ENCODE measurements at regions not wholly inside any gene's neighbourhood (a gene's known extent, or its start where the extent isn't known, plus 50 kb on each side); places are given as distances from the start of the nearest gene placed in this dataset.

GRCh38 chr4:24114444-24114843 is 224.6 kb upstream of the PPARGC1A start:
- H3K27ac Mint-ChIP-seq, result no peak overlapping the region
- H3K9me3 Mint-ChIP-seq, result peaks cover 4 to 6% of the 10 kb centered on the region in 2 donors

GRCh38 chr4:24112466-24112865 is 222.6 kb upstream of the PPARGC1A start:
- Mint-ChIP-seq H3K27ac (no peak overlapping the region), H3K9me3 (peaks cover 4 to 10% of the 10 kb centered on the region in 2 donors), H3K36me3 (no peaks in the 10 kb centered on the region)
- no peak for ATAC-seq
- DNase-seq (ENCODE audit: low spot score in 2 of 2), result no peak

More at GRCh38 chr4:24114444-24114843, 224.6 kb upstream of the PPARGC1A start:
- DNase-seq (ENCODE audit: low spot score in 2 of 2) (no peak), ATAC-seq (no peak)
- no peaks in the 10 kb centered on the region for H3K36me3 Mint-ChIP-seq

GRCh38 chr4:24108567-24108966 is 218.7 kb upstream of the PPARGC1A start:
- Mint-ChIP-seq H3K9me3 (peaks cover 5 to 8% of the 10 kb centered on the region in 2 donors), H3K27ac (no peak overlapping the region), H3K36me3 (no peaks in the 10 kb centered on the region)
- no peak for ATAC-seq
- no peak for DNase-seq (ENCODE audit: low spot score in 2 of 2)

DNA sequence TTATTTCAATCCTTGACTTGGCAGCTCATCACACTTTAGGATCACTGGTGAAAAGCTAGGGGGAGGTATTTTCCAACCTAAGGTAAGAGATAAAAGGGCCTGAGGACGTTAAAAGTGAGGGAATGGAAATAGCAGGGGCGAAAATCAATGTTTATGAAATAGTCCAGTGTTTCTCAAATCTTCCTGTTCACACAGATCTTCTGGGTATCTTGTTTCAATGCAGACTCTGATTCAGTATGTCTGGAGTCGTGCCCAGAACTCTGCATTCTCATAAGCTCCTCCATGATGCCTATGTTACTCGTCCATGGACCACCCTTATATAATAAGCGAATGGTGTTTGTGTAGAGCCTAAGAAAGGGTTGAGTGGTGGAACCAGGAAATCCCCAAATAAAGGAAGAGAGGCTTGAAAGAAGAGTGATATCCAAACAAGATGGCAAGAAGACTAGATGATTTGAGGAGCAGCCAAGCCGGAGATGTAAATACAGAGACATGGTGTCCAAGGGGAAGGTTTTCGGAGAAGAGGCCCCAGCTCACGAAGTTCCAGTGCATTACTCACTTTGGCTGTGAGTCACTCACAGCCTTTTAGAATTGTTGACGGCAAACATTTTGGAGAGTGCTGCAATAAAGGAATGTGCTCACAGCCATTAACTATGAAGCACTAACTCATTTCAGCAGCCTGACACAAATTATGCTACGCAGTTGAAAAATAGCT is 215.6 kb upstream of the PPARGC1A start:
- H3K27ac Mint-ChIP-seq, result no peak overlapping the region
- ATAC-seq, result no peak
- H3K9me3 Mint-ChIP-seq, result peaks cover 3 to 4% of the 10 kb centered on the region in 2 donors
- no peaks in the 10 kb centered on the region for H3K36me3 Mint-ChIP-seq
- no peak for DNase-seq (ENCODE audit: low spot score in 2 of 2)

GRCh38 chr4:24104158-24104565 is 214.3 kb upstream of the PPARGC1A start:
- ATAC-seq (no peak), DNase-seq (ENCODE audit: low spot score in 2 of 2) (no peak)
- Mint-ChIP-seq H3K36me3 (no peaks in the 10 kb centered on the region), H3K9me3 (peaks cover 3 to 4% of the 10 kb centered on the region in 2 donors), H3K27ac (no peak overlapping the region)

DNA sequence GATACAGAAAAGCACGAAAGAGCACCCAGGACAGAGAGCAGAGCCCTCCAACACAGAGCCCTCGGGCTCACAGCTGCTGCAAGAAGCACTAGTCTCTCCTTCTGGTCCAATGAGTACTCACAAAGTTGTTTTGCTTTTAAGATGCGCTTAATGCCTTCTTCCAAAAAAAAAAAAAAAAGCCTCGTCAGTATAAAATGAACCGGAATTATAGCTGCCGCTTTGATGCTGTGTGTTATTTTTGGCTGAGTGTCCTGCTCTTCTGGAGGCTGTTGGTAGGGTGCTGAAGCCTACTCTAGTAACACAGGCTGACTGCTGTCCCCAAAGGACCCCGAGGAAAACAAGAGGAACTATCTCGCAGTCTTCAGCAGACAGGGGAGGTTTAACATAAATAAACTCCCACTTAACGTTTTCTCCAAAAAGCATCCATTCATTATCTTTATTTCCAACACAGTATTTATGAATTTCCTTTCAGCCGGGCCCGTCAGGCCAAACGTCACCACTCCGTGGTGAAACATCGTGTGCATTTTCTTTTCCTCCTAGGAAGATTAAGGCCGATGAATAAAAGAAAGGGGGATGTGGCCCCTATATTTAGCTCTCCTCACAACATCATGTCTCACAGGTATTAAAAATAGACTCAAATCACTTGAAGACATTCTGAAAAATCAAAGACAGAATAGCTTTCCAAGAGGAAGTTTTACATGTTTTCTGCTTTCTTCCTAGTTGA is 213.7 kb upstream of the PPARGC1A start:
- H3K36me3 Mint-ChIP-seq, result no peaks in the 10 kb centered on the region
- peaks cover 2 to 3% of the 10 kb centered on the region in 2 donors for H3K9me3 Mint-ChIP-seq
- ATAC-seq (no peak), DNase-seq (ENCODE audit: low spot score in 2 of 2) (no peak)
- no peak overlapping the region for H3K27ac Mint-ChIP-seq

GRCh38 chr4:24102621-24103020 is 212.8 kb upstream of the PPARGC1A start:
- Mint-ChIP-seq H3K9me3 (peaks cover 0 to 3% of the 10 kb centered on the region in 2 donors), H3K27ac (no peak overlapping the region), H3K36me3 (no peaks in the 10 kb centered on the region)
- DNase-seq (ENCODE audit: low spot score in 2 of 2) (no peak), ATAC-seq (no peak)

- no peak for ATAC-seq
- no peak overlapping the region for H3K27ac Mint-ChIP-seq
Observed at GRCh38 chr4:24096603-24097002, 206.8 kb upstream of the PPARGC1A start.

DNA sequence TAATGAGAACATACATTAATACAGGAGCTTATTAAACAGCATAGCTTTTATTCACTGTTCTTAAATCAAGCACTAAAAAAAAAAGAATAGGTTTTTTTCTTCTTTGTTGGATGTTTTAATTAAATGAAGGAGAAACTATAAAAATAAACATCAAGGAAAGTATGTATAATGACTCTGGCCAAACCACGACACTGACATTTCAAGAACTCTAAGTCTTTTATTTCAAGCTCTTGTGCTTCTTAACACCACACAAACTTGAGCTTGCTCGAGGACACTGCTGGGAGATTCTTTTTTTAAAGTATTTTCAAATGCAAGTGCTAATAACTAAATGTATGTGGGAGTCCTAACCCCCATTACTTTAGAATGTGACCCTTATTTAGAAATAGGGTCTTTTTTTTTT is 204.9 kb upstream of the PPARGC1A start:
- Mint-ChIP-seq H3K36me3 (no peaks in the 10 kb centered on the region), H3K9me3 (peaks cover 0 to 7% of the 10 kb centered on the region in 2 donors), H3K27ac (no peak overlapping the region)
- DNase-seq (ENCODE audit: low spot score in 2 of 2) (no peak), ATAC-seq (no peak)

More at GRCh38 chr4:24096603-24097002, 206.8 kb upstream of the PPARGC1A start:
- no peak for DNase-seq (ENCODE audit: low spot score in 2 of 2)
- no peaks in the 10 kb centered on the region for H3K36me3 Mint-ChIP-seq
- peaks cover 0 to 7% of the 10 kb centered on the region in 2 donors for H3K9me3 Mint-ChIP-seq

- Mint-ChIP-seq H3K27ac (no peak overlapping the region), H3K36me3 (no peaks in the 10 kb centered on the region), H3K9me3 (peaks cover 0 to 7% of the 10 kb centered on the region in 2 donors)
- no peak for DNase-seq (ENCODE audit: low spot score in 2 of 2)
- no peak for ATAC-seq
Observed at GRCh38 chr4:24093446-24093845, 203.6 kb upstream of the PPARGC1A start.

- DNase-seq (ENCODE audit: low spot score in 2 of 2), result no peak
- no peak for ATAC-seq
- Mint-ChIP-seq H3K36me3 (no peaks in the 10 kb centered on the region), H3K27ac (no peak overlapping the region), H3K9me3 (peaks cover 0 to 7% of the 10 kb centered on the region in 2 donors)
Observed at GRCh38 chr4:24091639-24092233, 201.9 kb upstream of the PPARGC1A start.

GRCh38 chr4:24089851-24090534 is 200.1 kb upstream of the PPARGC1A start:
- ATAC-seq (no peak), DNase-seq (ENCODE audit: low spot score in 2 of 2) (no peak)
- Mint-ChIP-seq H3K9me3 (peaks cover 0 to 10% of the 10 kb centered on the region in 2 donors), H3K36me3 (no peaks in the 10 kb centered on the region), H3K27ac (no peak overlapping the region)

DNA sequence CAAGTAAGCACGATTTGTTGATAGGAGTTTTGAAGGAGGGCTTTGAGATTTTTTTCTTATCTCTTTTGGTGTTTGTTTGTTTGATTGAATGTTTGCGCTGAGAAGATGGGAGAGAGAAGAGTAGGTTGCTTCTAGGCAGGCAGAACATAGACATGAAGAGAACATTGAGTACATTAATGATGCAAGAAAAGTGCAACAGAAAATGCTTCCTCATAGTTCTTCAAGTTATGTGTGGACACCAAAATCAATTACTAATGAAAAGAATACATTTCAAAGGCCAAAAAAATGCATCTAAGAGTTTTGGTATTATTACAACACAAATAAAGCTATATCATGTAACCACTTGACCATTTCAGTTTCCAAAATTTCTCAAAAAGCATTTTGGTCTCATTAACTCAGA is 191.0 kb upstream of the PPARGC1A start:
- no peak for DNase-seq (ENCODE audit: low spot score in 2 of 2)
- Mint-ChIP-seq H3K36me3 (peaks cover 0 to 4% of the 10 kb centered on the region in 2 donors), H3K9me3 (peaks cover 1 to 3% of the 10 kb centered on the region in 2 donors), H3K27ac (no peak overlapping the region)
- ATAC-seq, result no peak

DNA sequence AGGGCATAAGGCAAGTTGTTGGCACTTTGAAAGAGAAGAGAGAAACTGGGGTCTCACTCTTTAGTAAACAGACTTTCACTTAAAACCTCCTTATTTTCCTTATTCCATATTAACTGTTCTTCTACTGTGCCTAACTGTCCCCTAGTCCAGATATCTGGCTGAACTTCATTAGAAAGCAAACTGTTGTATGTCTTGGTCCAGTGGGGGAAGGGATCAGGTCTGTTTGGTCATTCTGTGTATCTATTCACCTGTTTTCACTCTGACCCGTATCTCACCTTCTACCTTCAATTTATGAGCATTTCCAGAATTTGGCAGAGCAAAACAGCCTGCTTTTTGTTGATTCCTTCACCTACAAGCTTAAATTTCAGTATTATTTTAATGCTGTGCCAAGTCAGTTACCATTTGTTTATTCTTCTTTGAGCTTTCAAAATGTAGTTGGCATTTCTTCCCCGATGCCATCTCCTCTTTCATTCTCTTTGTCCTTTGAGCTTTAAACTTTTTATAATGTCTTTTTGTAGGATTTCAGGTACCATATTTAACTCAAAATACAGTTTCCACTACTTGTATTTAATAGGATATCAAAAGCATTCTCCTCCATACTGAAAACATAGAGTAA is 188.6 kb upstream of the PPARGC1A start:
- Mint-ChIP-seq H3K27ac (no peak overlapping the region), H3K9me3 (peaks cover 6 to 12% of the 10 kb centered on the region in 2 donors), H3K36me3 (peaks cover 0 to 7% of the 10 kb centered on the region in 2 donors)
- no peak for DNase-seq (ENCODE audit: low spot score in 2 of 2)
- ATAC-seq, result no peak

DNA sequence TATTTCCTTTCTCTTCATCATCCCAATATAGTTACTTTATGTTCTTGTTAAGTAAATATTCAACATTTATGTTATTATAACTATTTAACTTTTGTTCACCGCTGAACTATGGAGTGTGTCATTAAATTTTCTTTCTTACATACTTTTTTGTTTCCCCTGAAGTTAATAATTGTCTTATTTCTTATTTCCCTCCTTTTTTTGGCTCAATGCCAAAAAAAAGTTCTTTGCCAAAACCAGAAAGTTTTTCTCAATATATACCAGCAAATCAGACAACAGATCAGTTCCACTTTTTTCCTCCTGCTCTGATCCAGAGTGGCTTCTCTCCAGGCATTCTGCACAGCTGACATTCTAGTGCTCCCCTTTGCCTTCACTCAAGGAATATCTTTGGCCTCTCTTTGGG is 187.0 kb upstream of the PPARGC1A start:
- no peak for DNase-seq (ENCODE audit: low spot score in 2 of 2)
- peaks cover 6 to 12% of the 10 kb centered on the region in 2 donors for H3K9me3 Mint-ChIP-seq
- peaks cover 0 to 7% of the 10 kb centered on the region in 2 donors for H3K36me3 Mint-ChIP-seq
- H3K27ac Mint-ChIP-seq, result no peak overlapping the region
- no peak for ATAC-seq

DNA sequence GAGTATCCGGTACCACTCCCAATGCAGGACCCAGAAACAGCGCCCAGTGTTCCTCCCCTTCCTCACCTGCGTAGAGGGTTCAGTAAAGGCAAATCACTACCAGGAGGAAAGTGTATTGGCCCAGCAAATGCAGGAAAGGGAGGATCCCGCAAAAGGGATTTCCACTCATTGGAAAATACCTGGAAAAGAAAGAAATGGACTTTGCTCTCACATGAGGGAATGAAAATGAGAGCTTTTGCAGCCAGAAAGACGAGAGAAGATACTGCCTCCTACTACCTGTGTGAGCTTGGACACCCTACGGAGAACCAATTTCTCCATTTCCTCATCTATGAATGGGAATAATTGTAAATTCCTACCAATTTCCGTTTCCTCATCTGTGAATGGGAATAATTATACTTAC is 184.1 kb upstream of the PPARGC1A start:
- H3K9me3 Mint-ChIP-seq, result peaks cover 6 to 12% of the 10 kb centered on the region in 2 donors
- H3K36me3 Mint-ChIP-seq, result peaks cover 0 to 7% of the 10 kb centered on the region in 2 donors
- no peak for DNase-seq (ENCODE audit: low spot score in 2 of 2)
- ATAC-seq, result no peak
- H3K27ac Mint-ChIP-seq, result no peak overlapping the region

Data from activated naive CD4-positive, alpha-beta T cell treated with anti-CD3 and anti-CD28 coated beads, Interleukin-2, amount 50 U/mL, for 72 hours (primary cell).